ENCODE measurements at regions not wholly inside any gene's neighbourhood (a gene's known extent, or its start where the extent isn't known, plus 50 kb on each side); places are given as distances from the start of the nearest gene placed in this dataset.

- no peak for DNase-seq
These were observed 331.5 kb upstream of the MAP3K7 start for GRCh38 chr6:90918361-90918760.

GRCh38 chr6:90917376-90917775 is 330.5 kb upstream of the MAP3K7 start:
- DNase-seq, result no peak

- no peak for DNase-seq
These were observed 330.1 kb upstream of the MAP3K7 start for GRCh38 chr6:90916968-90917367.

GRCh38 chr6:90915224-90915915 is 328.5 kb upstream of the MAP3K7 start:
- DNase-seq, result no peak

- no peak for DNase-seq
These were observed 327.4 kb upstream of the MAP3K7 start for GRCh38 chr6:90914312-90914711.

- no peak for DNase-seq
These were observed 326.5 kb upstream of the MAP3K7 start for GRCh38 chr6:90913266-90913960.

- no peak for DNase-seq
These were observed 324.8 kb upstream of the MAP3K7 start for GRCh38 chr6:90911642-90912041.

- DNase-seq, result no peak
These were observed 324.0 kb upstream of the MAP3K7 start for GRCh38 chr6:90910893-90911292.

GRCh38 chr6:90907931-90908655 is 321.2 kb upstream of the MAP3K7 start:
- no peak for DNase-seq

GRCh38 chr6:90905351-90905750 is 318.5 kb upstream of the MAP3K7 start:
- no peak for DNase-seq

GRCh38 chr6:90900034-90900433 is 313.2 kb upstream of the MAP3K7 start:
- DNase-seq, result no peak

- DNase-seq, result no peak
These were observed 311.9 kb upstream of the MAP3K7 start for GRCh38 chr6:90898763-90899162.

- no peak for DNase-seq
These were observed 309.2 kb upstream of the MAP3K7 start for GRCh38 chr6:90896075-90896547.

GRCh38 chr6:90895299-90896074 is 308.6 kb upstream of the MAP3K7 start:
- no peak for DNase-seq

- DNase-seq, result no peak
These were observed 307.6 kb upstream of the MAP3K7 start for GRCh38 chr6:90894285-90895130.

- no peak for DNase-seq
These were observed 306.5 kb upstream of the MAP3K7 start for GRCh38 chr6:90893400-90893799.

- DNase-seq, result no peak
These were observed 305.4 kb upstream of the MAP3K7 start for GRCh38 chr6:90892271-90892670.

GRCh38 chr6:90891355-90891754 is 304.5 kb upstream of the MAP3K7 start:
- no peak for DNase-seq

- DNase-seq, result no peak
These were observed 303.9 kb upstream of the MAP3K7 start for GRCh38 chr6:90890683-90891330.

- no peak for DNase-seq
These were observed 300.9 kb upstream of the MAP3K7 start for GRCh38 chr6:90887764-90888163.

Data from right lung (tissue), 2 donors.